Endodermal cell (in vitro differentiated cells): ENCODE measurements at regions not wholly inside any gene's neighbourhood (a gene's known extent, or its start where the extent isn't known, plus 50 kb on each side); places are given as distances from the start of the nearest gene placed in this dataset.

Source experiments
- DNase-seq: peaks from one replicate; pipeline ENCODE4 v3.0.0-alpha.2; 2017
- H3K27ac ChIP-seq: 2 replicates; pipeline ENCODE4 v1.5.1; 2013; ENCODE audit warnings: mild to moderate bottlenecking, low read depth, low read length, moderate library complexity
- H3K27me3 ChIP-seq: 2 replicates; pipeline ENCODE4 v1.6.1; 2013; ENCODE audit warnings: mild to moderate bottlenecking, low read length, moderate library complexity; ENCODE audit not compliant: insufficient read depth, control insufficient read depth, poor library complexity, severe bottlenecking
- H3K36me3 ChIP-seq: 2 replicates; pipeline ENCODE4 v1.7.0; 2013; ENCODE audit warnings: mild to moderate bottlenecking, low read length, moderate library complexity; ENCODE audit not compliant: control insufficient read depth, insufficient read depth
- H3K4me1 ChIP-seq: one replicate; pipeline ENCODE4 v1.7.0; 2013; ENCODE audit warnings: low read length; ENCODE audit not compliant: control insufficient read depth, insufficient read depth
- H3K4me3 ChIP-seq: 2 replicates; pipeline ENCODE4 v1.5.1; 2013; ENCODE audit warnings: mild to moderate bottlenecking, low read length, moderate library complexity
- H3K9ac ChIP-seq: 2 replicates; pipeline ENCODE4 v1.6.1; 2013; ENCODE audit warnings: mild to moderate bottlenecking, low read length, moderate library complexity; ENCODE audit not compliant: poor library complexity, severe bottlenecking; ENCODE audit errors: extremely low read depth
- H3K9me3 ChIP-seq: 2 replicates; pipeline ENCODE4 v1.6.1; 2013; ENCODE audit warnings: mild to moderate bottlenecking, low read length, moderate library complexity; ENCODE audit not compliant: control insufficient read depth
- H3K27ac Mint-ChIP-seq: 2 replicates; pipeline ENCODE4 v1.8.0; 2020; ENCODE audit warnings: mixed read lengths
- H3K27me3 Mint-ChIP-seq: 2 replicates; pipeline ENCODE4 v1.8.0; 2021; ENCODE audit warnings: mild to moderate bottlenecking, mixed read lengths; ENCODE audit not compliant: insufficient read depth
- H3K36me3 Mint-ChIP-seq: 2 replicates; pipeline ENCODE4 v1.8.0; 2020; ENCODE audit warnings: low read depth, mixed read lengths
- H3K4me1 Mint-ChIP-seq: 2 replicates; pipeline ENCODE4 v1.8.0; 2020; ENCODE audit warnings: mixed read lengths
- H3K4me3 Mint-ChIP-seq: 2 replicates; pipeline ENCODE4 v1.8.0; 2020; ENCODE audit warnings: mild to moderate bottlenecking, moderate library complexity, mixed read lengths
- H3K9me3 Mint-ChIP-seq: 2 replicates; pipeline ENCODE4 v1.8.0; 2020; ENCODE audit warnings: mild to moderate bottlenecking, mixed read lengths
- CTCF ChIP-seq: fragments of 200-600 bp; sonication (generic); conservative IDR thresholded peaks from 2 replicates; pipeline ENCODE4 v1.5.0; 2021; ENCODE audit warnings: antibody characterized with exemption, mild to moderate bottlenecking
- WGBS, 2 experiments: methylation state at CpG; one replicate each; pipeline versions ENCODE4 v1.1.5 to v1.1.7; 2013; ENCODE audit warnings: missing lambda C conversion rate in 2 of 2, mixed read lengths in 1 of 2; ENCODE audit not compliant: insufficient coverage in 1 of 2, insufficient read length in 1 of 2; 5-methylcytosine and 5-hydroxymethylcytosine counted together

- Mint-ChIP-seq H3K4me3 (no peak overlapping the region), H3K9me3 (no peaks in the 10 kb centered on the region), H3K4me1 (peaks cover 4% of the 10 kb centered on the region), H3K27ac (peak overlapping the region; percentile 55), H3K27me3 (no peaks in the 10 kb centered on the region), H3K36me3 (no peaks in the 10 kb centered on the region)
- Histone ChIP-seq H3K4me1 (no peaks in the 10 kb centered on the region), H3K36me3 (no peaks in the 10 kb centered on the region), H3K27ac (no peak overlapping the region), H3K4me3 (no peak overlapping the region), H3K9me3 (no peaks in the 10 kb centered on the region), H3K27me3 (no peaks in the 10 kb centered on the region), H3K9ac (no peak overlapping the region)
- DNase-seq = no peak
- WGBS, 2 experiments = 0 to 64% methylated on average over 1 of the region's 1 CpG
- no peak for TF ChIP-seq CTCF
Observed at GRCh38 chr2:139694327-139694726, 914.1 kb upstream of the NXPH2 start.

GRCh38 chr2:139686205-139686604 is 906.0 kb upstream of the NXPH2 start:
- WGBS, 2 experiments = 100% methylated on average over 3 of the region's 3 CpGs; no CpG with 5 or more reads in 1 of the 2 experiments
- TF ChIP-seq CTCF = no peak
- Histone ChIP-seq H3K36me3 (no peaks in the 10 kb centered on the region), H3K4me1 (no peaks in the 10 kb centered on the region), H3K4me3 (no peak overlapping the region), H3K9me3 (no peaks in the 10 kb centered on the region), H3K27ac (no peak overlapping the region), H3K27me3 (no peaks in the 10 kb centered on the region), H3K9ac (no peak overlapping the region)
- peaks cover 18% of the 10 kb centered on the region for H3K4me1 Mint-ChIP-seq
- no peak overlapping the region for H3K4me3 Mint-ChIP-seq
- DNase-seq = no peak
- H3K27ac Mint-ChIP-seq = no peak overlapping the region
- no peaks in the 10 kb centered on the region for H3K36me3 Mint-ChIP-seq
- H3K27me3 Mint-ChIP-seq = no peaks in the 10 kb centered on the region
- peaks cover 4% of the 10 kb centered on the region for H3K9me3 Mint-ChIP-seq

DNA sequence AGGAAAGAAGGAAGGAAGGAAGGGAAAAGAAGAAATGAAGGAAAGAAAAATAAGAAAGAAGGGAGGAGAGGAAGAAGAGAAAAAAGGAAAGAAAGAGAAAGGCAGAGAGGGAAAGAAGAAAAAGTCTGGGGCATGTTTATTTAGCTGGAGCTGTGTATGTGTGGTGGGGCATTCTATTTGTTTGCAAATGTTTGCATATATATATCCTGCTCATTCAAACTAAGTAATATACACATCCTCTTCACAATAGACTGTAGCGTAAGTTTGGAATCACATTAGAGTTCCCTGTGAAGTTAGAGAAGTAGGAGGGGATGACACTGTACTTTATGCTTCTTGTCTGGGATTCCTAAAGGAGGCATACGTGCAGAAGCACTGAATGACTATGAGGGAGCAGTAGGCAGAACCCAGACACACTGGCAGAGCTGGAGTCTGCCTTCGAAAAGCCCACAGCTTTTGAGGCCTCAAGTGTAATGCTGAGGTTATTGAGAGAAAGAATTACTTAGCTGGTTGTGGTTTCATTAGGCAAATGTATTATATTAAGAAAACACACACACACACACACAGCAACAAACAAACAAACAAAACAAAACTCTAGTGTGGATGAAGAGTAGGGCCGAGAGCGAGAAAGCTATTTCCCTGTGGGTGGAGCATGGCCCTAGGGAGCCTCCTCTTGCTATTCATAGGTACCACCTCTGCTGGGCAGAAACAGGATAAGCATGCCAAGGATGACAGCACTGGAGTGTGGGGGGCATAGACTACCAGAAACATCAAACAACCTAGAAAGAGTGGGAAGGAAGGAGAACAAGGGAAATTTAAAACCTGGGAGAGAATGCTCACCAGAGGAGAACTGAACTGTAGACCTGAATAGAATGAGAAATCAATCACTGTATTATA is 905.1 kb upstream of the NXPH2 start:
- TF ChIP-seq CTCF = no peak
- H3K27ac Mint-ChIP-seq = no peak overlapping the region
- Histone ChIP-seq H3K36me3 (no peaks in the 10 kb centered on the region), H3K27me3 (no peaks in the 10 kb centered on the region), H3K27ac (no peak overlapping the region), H3K9ac (no peak overlapping the region), H3K4me3 (no peak overlapping the region), H3K4me1 (no peaks in the 10 kb centered on the region), H3K9me3 (no peaks in the 10 kb centered on the region)
- H3K9me3 Mint-ChIP-seq = peaks cover 8% of the 10 kb centered on the region
- peak; percentile 49 for DNase-seq
- no peaks in the 10 kb centered on the region for H3K36me3 Mint-ChIP-seq
- H3K27me3 Mint-ChIP-seq = no peaks in the 10 kb centered on the region
- 86% methylated on average over 5 of the region's 5 CpGs; no CpG with 5 or more reads in 1 of the 2 experiments for WGBS, 2 experiments
- no peak overlapping the region for H3K4me3 Mint-ChIP-seq
- peaks cover 15% of the 10 kb centered on the region for H3K4me1 Mint-ChIP-seq
